GM13976 (cell line): ENCODE measurements at regions not wholly inside any gene's neighbourhood (a gene's known extent, or its start where the extent isn't known, plus 50 kb on each side); places are given as distances from the start of the nearest gene placed in this dataset.

Experiments used
- DNase-seq: peaks from one replicate; pipeline ENCODE4 v3.0.0; 2012; ENCODE audit warnings: low spot score
- CTCF ChIP-seq: IDR thresholded peaks from 2 replicates; pipeline ENCODE4 v1.5.1; 2012; ENCODE audit warnings: borderline replicate concordance, mild to moderate bottlenecking; ENCODE audit not compliant: insufficient read depth; ENCODE audit errors: extremely low read depth, missing control alignments, control extremely low read depth
- in situ Hi-C: fragments of 300-500 bp; cut with MboI; formaldehyde crosslinking; loops from one replicate; pipeline ENCODE4 v1.12.0; 2022; ENCODE audit warnings: low sequenced_read_pairs, mixed read lengths, inconsistent platforms; ENCODE audit not compliant: unreplicated experiment

GRCh38 chr6:47169785-47170616 is 127.9 kb upstream of the ADGRF1 start:
- in situ Hi-C loops, result no loop called here
- DNase-seq, result no peak

GRCh38 chr6:47168180-47168579 is 126.0 kb upstream of the ADGRF1 start:
- no peak for TF ChIP-seq CTCF
- no peak for DNase-seq
- in situ Hi-C loops, result no loop called here

More at GRCh38 chr6:47169785-47170616, 127.9 kb upstream of the ADGRF1 start:
- no peak for TF ChIP-seq CTCF

GRCh38 chr6:47165918-47166317 is 123.8 kb upstream of the ADGRF1 start:
- in situ Hi-C loops, result no loop called here
- TF ChIP-seq CTCF, result no peak
- no peak for DNase-seq

GRCh38 chr6:47164877-47165276 is 122.7 kb upstream of the ADGRF1 start:
- no peak for TF ChIP-seq CTCF
- in situ Hi-C loops, result no loop called here
- no peak for DNase-seq

GRCh38 chr6:47163536-47163935 is 121.4 kb upstream of the ADGRF1 start:
- DNase-seq, result no peak
- TF ChIP-seq CTCF, result no peak
- in situ Hi-C loops, result no loop called here

GRCh38 chr6:47162793-47163192 is 120.7 kb upstream of the ADGRF1 start:
- TF ChIP-seq CTCF, result no peak

More at GRCh38 chr6:47162793-47163192, 120.7 kb upstream of the ADGRF1 start:
- in situ Hi-C loops, result no loop called here
- no peak for DNase-seq
